ENCODE measurements at regions not wholly inside any gene's neighbourhood (a gene's known extent, or its start where the extent isn't known, plus 50 kb on each side); places are given as distances from the start of the nearest gene placed in this dataset.

DNA sequence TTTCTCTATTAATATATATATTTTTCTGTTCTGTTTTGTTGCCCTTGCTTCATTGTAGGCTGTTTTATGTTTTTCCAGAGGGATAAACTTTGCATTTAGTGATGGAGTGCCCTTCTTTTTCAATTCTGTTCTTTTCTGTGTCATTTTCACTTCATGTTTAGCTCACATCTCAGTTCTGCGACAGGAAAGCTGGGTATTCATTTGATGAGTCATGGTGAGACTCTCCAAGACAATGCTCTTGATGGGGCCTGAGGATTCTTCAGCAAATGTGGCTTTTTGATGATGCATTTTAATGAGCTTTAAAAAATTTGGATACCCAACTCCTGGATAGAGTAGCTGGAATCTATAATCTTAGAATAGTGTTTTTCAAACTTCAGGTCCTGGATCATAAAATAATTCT lies 56.5 kb upstream of the SPATA31D4 start:
- DNase-seq (ENCODE audit: low spot score) = no peak
- Mint-ChIP-seq H3K36me3 (no peaks in the 10 kb centered on the region), H3K27me3 (ENCODE audit: low read depth) (no peaks in the 10 kb centered on the region), H3K4me3 (no peak overlapping the region), H3K9me3 (peaks cover 12% of the 10 kb centered on the region), H3K27ac (no peak overlapping the region), H3K4me1 (peaks cover 5% of the 10 kb centered on the region)
- CTCF ChIA-PET = no interaction called here
- TF ChIP-seq ZNF138 (CRISPR knock-in tag; conservative IDR thresholded peaks at IDR 0.05) = no peak
- TF ChIP-seq, protein P1, sequence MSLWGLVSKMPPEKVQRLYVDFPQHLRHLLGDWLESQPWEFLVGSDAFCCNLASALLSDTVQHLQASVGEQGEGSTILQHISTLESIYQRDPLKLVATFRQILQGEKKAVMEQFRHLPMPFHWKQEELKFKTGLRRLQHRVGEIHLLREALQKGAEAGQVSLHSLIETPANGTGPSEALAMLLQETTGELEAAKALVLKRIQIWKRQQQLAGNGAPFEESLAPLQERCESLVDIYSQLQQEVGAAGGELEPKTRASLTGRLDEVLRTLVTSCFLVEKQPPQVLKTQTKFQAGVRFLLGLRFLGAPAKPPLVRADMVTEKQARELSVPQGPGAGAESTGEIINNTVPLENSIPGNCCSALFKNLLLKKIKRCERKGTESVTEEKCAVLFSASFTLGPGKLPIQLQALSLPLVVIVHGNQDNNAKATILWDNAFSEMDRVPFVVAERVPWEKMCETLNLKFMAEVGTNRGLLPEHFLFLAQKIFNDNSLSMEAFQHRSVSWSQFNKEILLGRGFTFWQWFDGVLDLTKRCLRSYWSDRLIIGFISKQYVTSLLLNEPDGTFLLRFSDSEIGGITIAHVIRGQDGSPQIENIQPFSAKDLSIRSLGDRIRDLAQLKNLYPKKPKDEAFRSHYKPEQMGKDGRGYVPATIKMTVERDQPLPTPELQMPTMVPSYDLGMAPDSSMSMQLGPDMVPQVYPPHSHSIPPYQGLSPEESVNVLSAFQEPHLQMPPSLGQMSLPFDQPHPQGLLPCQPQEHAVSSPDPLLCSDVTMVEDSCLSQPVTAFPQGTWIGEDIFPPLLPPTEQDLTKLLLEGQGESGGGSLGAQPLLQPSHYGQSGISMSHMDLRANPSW (CRISPR knock-in tag; conservative IDR thresholded peaks at IDR 0.05; ENCODE audit: low read depth) = no peak
- no peak for TF ChIP-seq GABPB1 (CRISPR knock-in tag; IDR thresholded peaks at IDR 0.05)
- TF ChIP-seq, protein P2, sequence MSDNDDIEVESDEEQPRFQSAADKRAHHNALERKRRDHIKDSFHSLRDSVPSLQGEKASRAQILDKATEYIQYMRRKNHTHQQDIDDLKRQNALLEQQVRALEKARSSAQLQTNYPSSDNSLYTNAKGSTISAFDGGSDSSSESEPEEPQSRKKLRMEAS (CRISPR knock-in tag; IDR thresholded peaks at IDR 0.05) = no peak
- no peak for TF ChIP-seq MXD4 (CRISPR knock-in tag; IDR thresholded peaks at IDR 0.05; ENCODE audit: borderline replicate concordance)
- no peak for TF ChIP-seq CREM (CRISPR knock-in tag; IDR thresholded peaks at IDR 0.05)
- TF ChIP-seq, protein P3, sequence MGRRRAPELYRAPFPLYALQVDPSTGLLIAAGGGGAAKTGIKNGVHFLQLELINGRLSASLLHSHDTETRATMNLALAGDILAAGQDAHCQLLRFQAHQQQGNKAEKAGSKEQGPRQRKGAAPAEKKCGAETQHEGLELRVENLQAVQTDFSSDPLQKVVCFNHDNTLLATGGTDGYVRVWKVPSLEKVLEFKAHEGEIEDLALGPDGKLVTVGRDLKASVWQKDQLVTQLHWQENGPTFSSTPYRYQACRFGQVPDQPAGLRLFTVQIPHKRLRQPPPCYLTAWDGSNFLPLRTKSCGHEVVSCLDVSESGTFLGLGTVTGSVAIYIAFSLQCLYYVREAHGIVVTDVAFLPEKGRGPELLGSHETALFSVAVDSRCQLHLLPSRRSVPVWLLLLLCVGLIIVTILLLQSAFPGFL (CRISPR knock-in tag; IDR thresholded peaks at IDR 0.05; ENCODE audit: borderline replicate concordance) = no peak
- TF ChIP-seq NR3C1 (CRISPR knock-in tag; conservative IDR thresholded peaks at IDR 0.05; ENCODE audit: low read depth) = no peak
- TF ChIP-seq ZNF263 (CRISPR knock-in tag; IDR thresholded peaks at IDR 0.05; ENCODE audit: low read depth) = no peak
- TF ChIP-seq SMAD4 (CRISPR knock-in tag; IDR thresholded peaks at IDR 0.05) = no peak
- no peak for TF ChIP-seq ZNF121 (CRISPR knock-in tag; IDR thresholded peaks at IDR 0.05)
- no peak for TF ChIP-seq TEAD4 (CRISPR knock-in tag; IDR thresholded peaks at IDR 0.05)
- TF ChIP-seq, protein P4, sequence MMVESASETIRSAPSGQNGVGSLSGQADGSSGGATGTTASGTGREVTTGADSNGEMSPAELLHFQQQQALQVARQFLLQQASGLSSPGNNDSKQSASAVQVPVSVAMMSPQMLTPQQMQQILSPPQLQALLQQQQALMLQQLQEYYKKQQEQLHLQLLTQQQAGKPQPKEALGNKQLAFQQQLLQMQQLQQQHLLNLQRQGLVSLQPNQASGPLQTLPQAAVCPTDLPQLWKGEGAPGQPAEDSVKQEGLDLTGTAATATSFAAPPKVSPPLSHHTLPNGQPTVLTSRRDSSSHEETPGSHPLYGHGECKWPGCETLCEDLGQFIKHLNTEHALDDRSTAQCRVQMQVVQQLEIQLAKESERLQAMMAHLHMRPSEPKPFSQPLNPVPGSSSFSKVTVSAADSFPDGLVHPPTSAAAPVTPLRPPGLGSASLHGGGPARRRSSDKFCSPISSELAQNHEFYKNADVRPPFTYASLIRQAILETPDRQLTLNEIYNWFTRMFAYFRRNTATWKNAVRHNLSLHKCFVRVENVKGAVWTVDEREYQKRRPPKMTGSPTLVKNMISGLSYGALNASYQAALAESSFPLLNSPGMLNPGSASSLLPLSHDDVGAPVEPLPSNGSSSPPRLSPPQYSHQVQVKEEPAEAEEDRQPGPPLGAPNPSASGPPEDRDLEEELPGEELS (CRISPR knock-in tag; IDR thresholded peaks at IDR 0.05) = no peak
- TF ChIP-seq TEAD1 (CRISPR knock-in tag; IDR thresholded peaks at IDR 0.05) = no peak
- TF ChIP-seq ZNF232 (CRISPR knock-in tag; IDR thresholded peaks at IDR 0.05) = no peak
- TF ChIP-seq GRHL2 (CRISPR knock-in tag; IDR thresholded peaks at IDR 0.05; ENCODE audit: insufficient replicate concordance, severe bottlenecking) = no peak
- no peak for TF ChIP-seq RORB (CRISPR knock-in tag; IDR thresholded peaks at IDR 0.05)
- TF ChIP-seq, protein P5, sequence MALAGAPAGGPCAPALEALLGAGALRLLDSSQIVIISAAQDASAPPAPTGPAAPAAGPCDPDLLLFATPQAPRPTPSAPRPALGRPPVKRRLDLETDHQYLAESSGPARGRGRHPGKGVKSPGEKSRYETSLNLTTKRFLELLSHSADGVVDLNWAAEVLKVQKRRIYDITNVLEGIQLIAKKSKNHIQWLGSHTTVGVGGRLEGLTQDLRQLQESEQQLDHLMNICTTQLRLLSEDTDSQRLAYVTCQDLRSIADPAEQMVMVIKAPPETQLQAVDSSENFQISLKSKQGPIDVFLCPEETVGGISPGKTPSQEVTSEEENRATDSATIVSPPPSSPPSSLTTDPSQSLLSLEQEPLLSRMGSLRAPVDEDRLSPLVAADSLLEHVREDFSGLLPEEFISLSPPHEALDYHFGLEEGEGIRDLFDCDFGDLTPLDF (CRISPR knock-in tag; IDR thresholded peaks at IDR 0.05) = no peak
- TF ChIP-seq, protein P6, sequence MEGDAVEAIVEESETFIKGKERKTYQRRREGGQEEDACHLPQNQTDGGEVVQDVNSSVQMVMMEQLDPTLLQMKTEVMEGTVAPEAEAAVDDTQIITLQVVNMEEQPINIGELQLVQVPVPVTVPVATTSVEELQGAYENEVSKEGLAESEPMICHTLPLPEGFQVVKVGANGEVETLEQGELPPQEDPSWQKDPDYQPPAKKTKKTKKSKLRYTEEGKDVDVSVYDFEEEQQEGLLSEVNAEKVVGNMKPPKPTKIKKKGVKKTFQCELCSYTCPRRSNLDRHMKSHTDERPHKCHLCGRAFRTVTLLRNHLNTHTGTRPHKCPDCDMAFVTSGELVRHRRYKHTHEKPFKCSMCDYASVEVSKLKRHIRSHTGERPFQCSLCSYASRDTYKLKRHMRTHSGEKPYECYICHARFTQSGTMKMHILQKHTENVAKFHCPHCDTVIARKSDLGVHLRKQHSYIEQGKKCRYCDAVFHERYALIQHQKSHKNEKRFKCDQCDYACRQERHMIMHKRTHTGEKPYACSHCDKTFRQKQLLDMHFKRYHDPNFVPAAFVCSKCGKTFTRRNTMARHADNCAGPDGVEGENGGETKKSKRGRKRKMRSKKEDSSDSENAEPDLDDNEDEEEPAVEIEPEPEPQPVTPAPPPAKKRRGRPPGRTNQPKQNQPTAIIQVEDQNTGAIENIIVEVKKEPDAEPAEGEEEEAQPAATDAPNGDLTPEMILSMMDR (IDR thresholded peaks at IDR 0.05) = no peak
- no peak for ATAC-seq
- POLR2A ChIA-PET = no interaction called here

Data from WTC11 (cell line).